ENCODE measurements at regions not wholly inside any gene's neighbourhood (a gene's known extent, or its start where the extent isn't known, plus 50 kb on each side); places are given as distances from the start of the nearest gene placed in this dataset.

- DNase-seq (ENCODE audit: extremely low spot score), result no peak
- H3K27me3 ChIP-seq, result no peaks in the 10 kb centered on the region
- H3K4me1 ChIP-seq, result no peaks in the 10 kb centered on the region
- no peak overlapping the region for H3K27ac ChIP-seq (replicated peaks in 1 of 4)
- intact Hi-C loops (cut with DNase I), result no loop called here
- H3K36me3 ChIP-seq, result no peaks in the 10 kb centered on the region
- TF ChIP-seq EP300 (IDR thresholded peaks at IDR 0.05) (no peak), POLR2AphosphoS5 (IDR thresholded peaks at IDR 0.05) (no peak), POLR2A (IDR thresholded peaks at IDR 0.05; ENCODE audit: low read depth) (no peak)
- TF ChIP-seq, protein P1, sequence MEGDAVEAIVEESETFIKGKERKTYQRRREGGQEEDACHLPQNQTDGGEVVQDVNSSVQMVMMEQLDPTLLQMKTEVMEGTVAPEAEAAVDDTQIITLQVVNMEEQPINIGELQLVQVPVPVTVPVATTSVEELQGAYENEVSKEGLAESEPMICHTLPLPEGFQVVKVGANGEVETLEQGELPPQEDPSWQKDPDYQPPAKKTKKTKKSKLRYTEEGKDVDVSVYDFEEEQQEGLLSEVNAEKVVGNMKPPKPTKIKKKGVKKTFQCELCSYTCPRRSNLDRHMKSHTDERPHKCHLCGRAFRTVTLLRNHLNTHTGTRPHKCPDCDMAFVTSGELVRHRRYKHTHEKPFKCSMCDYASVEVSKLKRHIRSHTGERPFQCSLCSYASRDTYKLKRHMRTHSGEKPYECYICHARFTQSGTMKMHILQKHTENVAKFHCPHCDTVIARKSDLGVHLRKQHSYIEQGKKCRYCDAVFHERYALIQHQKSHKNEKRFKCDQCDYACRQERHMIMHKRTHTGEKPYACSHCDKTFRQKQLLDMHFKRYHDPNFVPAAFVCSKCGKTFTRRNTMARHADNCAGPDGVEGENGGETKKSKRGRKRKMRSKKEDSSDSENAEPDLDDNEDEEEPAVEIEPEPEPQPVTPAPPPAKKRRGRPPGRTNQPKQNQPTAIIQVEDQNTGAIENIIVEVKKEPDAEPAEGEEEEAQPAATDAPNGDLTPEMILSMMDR (IDR thresholded peaks at IDR 0.05), result no peak
- H3K4me3 ChIP-seq, result no peak overlapping the region
- no peaks in the 10 kb centered on the region for H3K9me3 ChIP-seq
Observed at GRCh38 chr9:13823026-13823425, 490.9 kb downstream of the NFIB start.

DNA sequence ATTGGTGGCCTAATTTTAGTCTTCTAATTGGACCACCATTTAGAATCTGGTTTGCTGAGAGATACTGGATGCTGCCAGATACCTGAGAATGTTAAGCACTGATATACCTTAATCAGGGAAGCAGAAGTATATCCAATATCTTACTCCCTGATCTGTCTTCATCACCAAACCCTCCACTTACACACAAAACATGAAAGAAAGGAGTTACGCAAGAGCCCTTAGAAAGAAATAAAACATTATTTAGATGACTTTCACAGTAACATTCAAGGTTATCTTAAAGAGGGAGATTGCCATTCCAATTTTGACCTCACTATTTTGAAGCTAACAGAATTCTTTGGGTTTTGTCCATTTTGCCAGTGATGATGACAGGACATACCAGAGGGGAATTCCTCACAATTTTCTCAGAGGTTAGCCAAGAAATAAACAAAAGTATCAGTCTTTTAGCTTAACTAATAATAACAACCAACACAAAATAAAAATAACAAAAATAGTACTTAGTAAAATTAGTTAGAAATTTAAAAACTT, 496.1 kb downstream of the NFIB start:
- WGBS, result 87% methylated on average over 1 of the region's 1 CpG
- no peak overlapping the region for H3K27ac ChIP-seq (replicated peaks in 1 of 4)
- peaks cover 0 to 3% (median 0%) of the 10 kb centered on the region in 4 donors for H3K4me1 ChIP-seq
- H3K36me3 ChIP-seq, result no peaks in the 10 kb centered on the region
- no peak for TF ChIP-seq EP300 (IDR thresholded peaks at IDR 0.05)
- TF ChIP-seq, protein P1 (IDR thresholded peaks at IDR 0.05), result no peak
- no peak for TF ChIP-seq POLR2AphosphoS5 (IDR thresholded peaks at IDR 0.05)
- TF ChIP-seq POLR2A (IDR thresholded peaks at IDR 0.05; ENCODE audit: low read depth), result no peak
- intact Hi-C loops (cut with DNase I), result no loop called here
- DNase-seq (ENCODE audit: extremely low spot score), result no peak
- no peaks in the 10 kb centered on the region for H3K27me3 ChIP-seq
- H3K4me3 ChIP-seq, result no peak overlapping the region
- H3K9me3 ChIP-seq, result no peaks in the 10 kb centered on the region

DNA sequence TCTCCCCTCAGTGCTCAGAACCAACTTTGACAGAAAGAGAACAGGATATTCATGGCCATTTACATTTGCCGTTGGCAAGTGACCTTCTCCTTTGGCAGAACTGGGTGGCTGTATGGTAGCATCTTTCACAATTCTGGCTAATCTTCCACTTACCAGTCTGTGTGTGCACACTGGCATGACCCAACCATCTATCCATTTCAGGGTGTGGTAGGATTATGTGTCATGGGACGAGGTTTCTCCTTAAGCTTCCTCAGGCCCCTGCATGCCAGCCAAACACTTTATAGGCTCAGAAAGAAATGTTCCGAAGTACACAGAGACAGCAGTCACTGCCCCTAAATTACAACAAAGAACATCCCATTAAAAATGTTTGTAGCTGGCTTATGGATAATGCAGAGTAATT, 497.1 kb downstream of the NFIB start:
- 88% methylated on average over 3 of the region's 3 CpGs for WGBS
- Histone ChIP-seq H3K9me3 (no peaks in the 10 kb centered on the region), H3K36me3 (no peaks in the 10 kb centered on the region), H3K4me3 (no peak overlapping the region), H3K27ac (replicated peaks in 1 of 4) (no peak overlapping the region), H3K4me1 (peaks cover 0 to 3% (median 0%) of the 10 kb centered on the region in 4 donors), H3K27me3 (no peaks in the 10 kb centered on the region)
- intact Hi-C loops (cut with DNase I), result no loop called here
- no peak for DNase-seq (ENCODE audit: extremely low spot score)
- TF ChIP-seq, protein P1 (IDR thresholded peaks at IDR 0.05), result no peak
- TF ChIP-seq POLR2A (IDR thresholded peaks at IDR 0.05; ENCODE audit: low read depth) (no peak), POLR2AphosphoS5 (IDR thresholded peaks at IDR 0.05) (no peak), EP300 (IDR thresholded peaks at IDR 0.05) (no peak)

GRCh38 chr9:13814647-13815400, 499.1 kb downstream of the NFIB start:
- Histone ChIP-seq H3K4me3 (no peak overlapping the region), H3K27me3 (no peaks in the 10 kb centered on the region), H3K9me3 (no peaks in the 10 kb centered on the region), H3K36me3 (no peaks in the 10 kb centered on the region), H3K27ac (replicated peaks in 1 of 4) (no peak overlapping the region), H3K4me1 (peaks cover 0 to 3% (median 0%) of the 10 kb centered on the region in 4 donors)
- 97% methylated on average over 1 of the region's 1 CpG for WGBS
- DNase-seq (ENCODE audit: extremely low spot score), result no peak
- TF ChIP-seq POLR2AphosphoS5 (IDR thresholded peaks at IDR 0.05), result no peak
- no peak for TF ChIP-seq POLR2A (IDR thresholded peaks at IDR 0.05; ENCODE audit: low read depth)
- TF ChIP-seq, protein P1 (IDR thresholded peaks at IDR 0.05), result no peak
- TF ChIP-seq EP300 (IDR thresholded peaks at IDR 0.05), result no peak
- intact Hi-C loops (cut with DNase I), result no loop called here

All from esophagus muscularis mucosa (tissue), 4 donors.